Retinal pigment epithelial cell (primary cell): ENCODE measurements at regions not wholly inside any gene's neighbourhood (a gene's known extent, or its start where the extent isn't known, plus 50 kb on each side); places are given as distances from the start of the nearest gene placed in this dataset.

Experiments used
- DNase-seq: peaks from one replicate; pipeline ENCODE4 v3.0.0-alpha.2; 2010; ENCODE audit warnings: low read depth
- H3K4me3 ChIP-seq: 2 replicates; pipeline ENCODE4 v1.5.1; 2011; ENCODE audit warnings: mild to moderate bottlenecking, low read length, control low read depth, moderate library complexity
- TF ChIP-seq, protein P1 (sequence below): conservative IDR thresholded peaks from 2 replicates; pipeline ENCODE4 v1.5.1; 2011; ENCODE audit warnings: low read depth, low read length, control low read depth, inconsistent platforms

DNA sequence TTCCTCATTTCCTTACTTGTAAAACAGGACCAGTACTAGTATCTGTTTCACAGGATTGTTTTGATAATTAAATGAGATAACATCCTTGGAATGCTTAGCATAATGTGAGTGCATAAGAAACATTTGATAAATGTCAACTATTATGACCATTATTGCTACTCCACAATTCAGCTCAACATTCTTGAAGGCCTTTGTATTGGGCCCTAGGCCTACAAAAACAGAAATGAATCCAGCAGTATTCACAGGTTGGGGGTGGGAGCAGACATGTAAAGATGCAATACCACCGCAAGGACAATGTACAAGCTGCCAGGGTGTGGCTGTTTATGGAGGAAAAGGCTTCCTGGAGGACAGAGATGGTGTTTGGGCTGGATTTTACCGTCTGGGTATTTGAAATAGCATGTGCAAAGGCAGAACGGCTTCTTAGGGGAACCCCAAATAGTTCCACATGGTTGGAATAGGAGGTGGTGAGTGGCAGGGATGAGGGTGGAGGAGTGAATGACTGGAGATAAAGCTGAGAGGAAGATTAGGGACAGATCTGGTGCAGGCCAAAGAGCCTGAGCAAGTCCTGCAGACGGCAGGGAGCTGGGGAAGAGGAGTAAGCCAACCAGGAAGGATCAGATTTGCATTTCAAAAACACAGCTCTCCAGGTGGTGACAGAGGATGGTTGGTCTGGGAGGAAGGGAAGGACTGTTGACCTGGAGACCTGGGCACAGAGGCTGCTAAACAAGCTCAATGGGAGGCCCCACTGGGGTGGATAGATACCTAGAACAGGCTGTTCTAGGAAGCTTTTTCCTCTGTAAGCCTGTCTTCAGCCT lies 57.0 kb upstream of the EPB41L1 start:
- TF ChIP-seq, protein P1, sequence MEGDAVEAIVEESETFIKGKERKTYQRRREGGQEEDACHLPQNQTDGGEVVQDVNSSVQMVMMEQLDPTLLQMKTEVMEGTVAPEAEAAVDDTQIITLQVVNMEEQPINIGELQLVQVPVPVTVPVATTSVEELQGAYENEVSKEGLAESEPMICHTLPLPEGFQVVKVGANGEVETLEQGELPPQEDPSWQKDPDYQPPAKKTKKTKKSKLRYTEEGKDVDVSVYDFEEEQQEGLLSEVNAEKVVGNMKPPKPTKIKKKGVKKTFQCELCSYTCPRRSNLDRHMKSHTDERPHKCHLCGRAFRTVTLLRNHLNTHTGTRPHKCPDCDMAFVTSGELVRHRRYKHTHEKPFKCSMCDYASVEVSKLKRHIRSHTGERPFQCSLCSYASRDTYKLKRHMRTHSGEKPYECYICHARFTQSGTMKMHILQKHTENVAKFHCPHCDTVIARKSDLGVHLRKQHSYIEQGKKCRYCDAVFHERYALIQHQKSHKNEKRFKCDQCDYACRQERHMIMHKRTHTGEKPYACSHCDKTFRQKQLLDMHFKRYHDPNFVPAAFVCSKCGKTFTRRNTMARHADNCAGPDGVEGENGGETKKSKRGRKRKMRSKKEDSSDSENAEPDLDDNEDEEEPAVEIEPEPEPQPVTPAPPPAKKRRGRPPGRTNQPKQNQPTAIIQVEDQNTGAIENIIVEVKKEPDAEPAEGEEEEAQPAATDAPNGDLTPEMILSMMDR: no peak
- no peak for DNase-seq
- H3K4me3 ChIP-seq: no peak overlapping the region

GRCh38 chr20:36098364-36098763 lies 56.2 kb upstream of the EPB41L1 start:
- no peak for DNase-seq
- H3K4me3 ChIP-seq: no peak overlapping the region
- TF ChIP-seq, protein P1: no peak

- DNase-seq: no peak
- TF ChIP-seq, protein P1: no peak
- no peak overlapping the region for H3K4me3 ChIP-seq
Measured at GRCh38 chr20:36099106-36099505, 55.4 kb upstream of the EPB41L1 start.

DNA sequence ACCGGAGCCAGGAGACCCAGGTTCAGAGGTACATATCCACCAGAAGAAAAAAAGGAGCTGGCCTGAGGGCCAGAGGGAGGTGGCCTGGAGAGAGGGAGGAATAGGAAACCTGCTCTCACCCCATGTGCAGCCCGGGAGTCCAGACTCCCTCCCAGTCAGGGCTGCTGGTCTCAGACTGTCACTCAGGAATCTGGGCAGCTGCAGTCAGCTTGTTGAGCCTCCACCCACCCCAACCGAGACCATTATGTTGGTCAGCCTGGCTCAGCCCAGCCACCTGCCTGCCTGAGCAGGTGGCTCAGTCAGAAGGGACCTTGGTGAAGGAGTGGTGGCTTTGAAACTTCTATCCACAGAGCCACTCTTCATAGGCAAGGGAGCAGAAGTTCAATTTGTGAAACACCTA lies 53.3 kb upstream of the EPB41L1 start:
- TF ChIP-seq, protein P1: no peak

DNA sequence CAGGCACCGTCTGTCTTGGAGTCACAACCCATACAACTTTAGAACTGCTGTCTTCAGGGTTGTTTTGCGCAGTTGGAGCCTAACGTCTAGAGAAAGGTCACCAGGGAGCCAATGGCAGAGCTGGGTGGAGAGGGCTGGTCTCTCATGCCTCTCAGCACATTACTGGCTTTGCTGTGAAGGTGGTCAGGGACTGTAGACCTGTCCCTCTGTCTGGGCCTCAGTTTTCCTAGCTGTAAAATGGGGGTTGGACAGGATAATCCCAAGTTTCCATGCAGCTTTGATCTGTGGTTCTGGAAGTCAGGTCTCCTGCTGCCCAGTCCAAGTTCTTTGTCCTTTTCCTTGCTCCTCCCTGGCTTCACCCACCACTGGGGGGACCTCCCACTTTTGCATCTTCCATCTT lies 52.2 kb upstream of the EPB41L1 start:
- no peak overlapping the region for H3K4me3 ChIP-seq
- TF ChIP-seq, protein P1: no peak
- DNase-seq: no peak

More for the DNA sequence above, 53.3 kb upstream of the EPB41L1 start:
- H3K4me3 ChIP-seq: no peak overlapping the region
- DNase-seq: no peak

DNA sequence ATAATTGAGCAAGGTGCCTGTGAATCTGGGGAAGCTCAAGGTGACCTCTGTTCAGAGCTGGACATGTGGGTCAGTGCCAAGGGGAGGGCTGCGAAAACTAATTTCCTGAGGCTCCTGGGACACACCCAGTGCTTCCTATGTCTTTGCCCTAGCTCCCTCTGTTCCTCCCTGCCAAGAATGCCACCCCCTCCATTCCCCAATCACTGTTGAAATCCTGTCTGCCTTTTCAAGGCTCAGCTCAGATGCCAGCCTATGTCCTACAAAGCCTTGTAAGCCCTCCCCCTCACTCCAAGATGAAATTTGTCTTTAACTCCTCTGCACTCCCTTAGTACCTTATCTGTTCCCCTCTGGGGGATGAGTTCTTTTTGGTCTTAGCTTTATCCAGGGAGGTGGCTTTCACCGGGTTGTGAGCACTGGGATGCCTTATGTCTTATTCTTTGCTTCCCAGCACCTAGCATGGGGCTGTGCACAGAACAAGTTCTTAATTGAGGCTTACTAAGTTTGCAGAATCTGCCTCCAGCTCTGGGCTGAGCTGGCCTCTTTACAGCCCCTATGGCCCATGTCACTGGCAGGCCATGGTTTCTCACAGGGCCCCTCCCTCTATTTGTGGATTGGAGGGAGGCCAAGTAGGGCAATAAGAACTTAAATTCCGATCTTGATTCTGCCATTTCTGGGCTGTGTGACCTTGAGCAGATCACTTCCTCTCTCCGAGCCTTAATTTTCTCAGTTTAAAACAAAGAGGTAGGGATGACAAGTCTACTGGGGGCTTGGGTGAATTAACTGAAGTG lies 51.5 kb upstream of the EPB41L1 start:
- TF ChIP-seq, protein P1: no peak
- DNase-seq: no peak
- H3K4me3 ChIP-seq: no peak overlapping the region

DNA sequence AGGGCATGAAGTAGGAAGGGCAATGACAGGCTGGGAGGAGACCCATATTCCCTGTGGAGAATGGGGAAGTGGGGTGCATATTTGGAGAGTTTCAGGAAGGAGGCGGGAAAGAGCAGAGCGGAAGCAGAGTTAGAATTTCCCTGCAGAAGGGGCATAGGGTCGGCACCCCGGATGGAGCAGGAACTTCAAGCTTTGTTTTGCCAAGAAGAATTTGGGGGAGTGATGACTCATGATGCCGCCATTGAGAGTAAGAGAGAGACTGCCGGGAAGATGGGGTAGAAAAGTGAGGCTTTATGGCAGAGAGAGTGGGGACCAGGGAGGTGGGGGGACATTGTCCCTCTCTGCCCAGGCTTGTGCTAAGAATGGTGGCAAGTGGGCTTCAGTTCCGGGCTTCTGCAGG lies 50.3 kb upstream of the EPB41L1 start:
- no peak overlapping the region for H3K4me3 ChIP-seq
- TF ChIP-seq, protein P1: no peak
- no peak for DNase-seq
